Coronary artery (tissue), 2 donors: ENCODE measurements at regions not wholly inside any gene's neighbourhood (a gene's known extent, or its start where the extent isn't known, plus 50 kb on each side); places are given as distances from the start of the nearest gene placed in this dataset.

Experiments
- DNase-seq: peaks from one replicate; pipeline ENCODE4 v3.0.0-alpha.2; 2017; ENCODE audit warnings: low spot score
- H3K27ac ChIP-seq, 2 donors: fragments of 200-600 bp; sonication (generic); one replicate each; pipeline ENCODE4 v1.5.1; 2016 to 2019
- H3K4me3 ChIP-seq: fragments of 200-600 bp; sonication (generic); 2 replicates; pipeline ENCODE4 v1.5.1; 2016; ENCODE audit warnings: mild to moderate bottlenecking, moderate library complexity
- CTCF ChIP-seq: fragments of 200-600 bp; sonication (generic); IDR thresholded peaks from one replicate; pipeline ENCODE4 v1.5.1; 2019; ENCODE audit warnings: antibody characterized with exemption

DNA sequence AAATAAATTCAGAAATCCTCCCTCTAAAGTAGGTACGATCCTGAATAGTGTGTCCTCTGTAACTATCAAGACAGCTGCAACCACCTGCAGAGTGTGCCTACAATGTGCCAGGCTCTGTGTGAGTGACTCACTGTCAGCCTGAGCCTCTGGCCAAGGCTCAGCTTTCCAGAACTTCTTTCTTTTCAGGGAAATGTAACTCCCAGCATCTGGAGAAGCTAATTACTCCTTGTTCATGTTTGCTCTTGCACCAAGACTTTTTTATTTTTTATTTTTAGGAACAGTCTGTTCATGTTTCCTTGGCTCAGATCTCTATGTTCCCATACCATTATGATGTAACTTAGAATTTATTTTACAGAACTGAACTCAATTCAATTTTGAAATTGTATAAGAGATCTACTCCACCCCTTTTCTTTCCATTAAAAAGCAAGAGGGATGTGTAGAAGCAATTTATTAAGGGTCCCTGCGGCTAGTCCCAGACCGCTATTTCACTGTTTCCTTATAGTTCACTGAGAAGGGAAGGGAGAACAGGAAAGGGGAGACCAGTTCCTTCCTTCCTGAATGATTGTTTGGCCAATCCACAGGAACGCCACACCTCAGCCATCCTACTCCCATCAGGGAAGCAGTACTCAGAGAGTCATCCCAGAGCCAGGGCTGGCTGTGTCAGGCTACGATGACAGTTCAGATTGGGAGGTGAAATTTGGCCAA lies 112.4 kb upstream of the ZNF648 start:
- TF ChIP-seq CTCF: no peak
- no peak for DNase-seq
- H3K4me3 ChIP-seq: no peak overlapping the region
- H3K27ac ChIP-seq: peak overlapping the region; percentile 38 to 59

GRCh38 chr1:182172699-182173098 lies 111.2 kb upstream of the ZNF648 start:
- no peak overlapping the region for H3K27ac ChIP-seq
- DNase-seq: no peak
- H3K4me3 ChIP-seq: no peak overlapping the region
- TF ChIP-seq CTCF: no peak

- Histone ChIP-seq H3K4me3 (no peak overlapping the region), H3K27ac (peak overlapping the region in 1 of 2 donors; percentile 43)
- TF ChIP-seq CTCF: no peak
- no peak for DNase-seq
These were observed 109.5 kb upstream of the ZNF648 start for GRCh38 chr1:182170891-182171461.

DNA sequence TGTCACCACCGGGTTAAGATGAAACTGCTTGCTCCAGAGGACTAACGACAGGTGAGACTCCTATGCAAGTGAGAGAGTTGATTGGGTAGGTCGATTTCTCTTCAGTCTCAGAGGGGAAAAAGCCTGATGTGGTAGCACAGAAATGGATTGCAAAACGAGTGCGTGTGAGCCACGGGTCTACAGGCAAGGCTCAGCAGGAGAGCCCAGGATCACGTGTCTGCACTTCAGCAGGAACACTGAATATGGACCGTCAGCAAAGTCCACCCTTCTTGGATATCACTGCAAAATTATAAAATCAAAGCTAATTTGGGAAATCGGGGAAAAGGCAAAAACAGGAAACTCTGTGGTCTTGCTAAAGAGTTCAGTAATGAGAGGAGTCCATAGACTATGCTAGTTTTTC lies 107.7 kb upstream of the ZNF648 start:
- Histone ChIP-seq H3K27ac (peak overlapping the region in 1 of 2 donors; percentile 45), H3K4me3 (no peak overlapping the region)
- no peak for DNase-seq
- no peak for TF ChIP-seq CTCF

DNA sequence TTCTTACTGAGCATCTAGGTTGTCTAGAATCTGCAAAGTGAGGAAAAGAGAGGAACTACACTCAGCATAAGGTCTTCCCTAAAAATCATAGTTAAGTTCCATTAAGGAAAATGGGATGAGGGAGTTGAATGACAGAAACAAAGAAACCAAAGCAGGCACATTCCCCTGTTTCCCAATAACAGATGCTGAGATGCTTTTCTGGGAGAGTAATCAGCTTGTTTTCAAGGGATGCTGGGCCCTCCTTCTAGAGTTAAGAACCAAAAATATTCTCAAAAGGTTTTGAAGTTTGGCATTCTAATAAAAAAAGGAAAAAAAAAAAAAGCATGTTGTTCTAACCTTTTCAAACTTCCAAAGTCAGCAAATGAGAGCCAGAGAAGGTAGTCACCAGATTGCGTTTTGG lies 105.2 kb upstream of the ZNF648 start:
- H3K27ac ChIP-seq: peak overlapping the region in 1 of 2 donors; percentile 22
- no peak for TF ChIP-seq CTCF
- no peak overlapping the region for H3K4me3 ChIP-seq
- no peak for DNase-seq

- no peak for DNase-seq
- Histone ChIP-seq H3K4me3 (no peak overlapping the region), H3K27ac (peak overlapping the region in 1 of 2 donors; percentile 22)
- TF ChIP-seq CTCF: no peak
These were observed 104.8 kb upstream of the ZNF648 start for GRCh38 chr1:182166321-182166720.

- Histone ChIP-seq H3K4me3 (no peak overlapping the region), H3K27ac (peak overlapping the region in 1 of 2 donors; percentile 67)
- DNase-seq: no peak
- no peak for TF ChIP-seq CTCF
These were observed 102.8 kb upstream of the ZNF648 start for GRCh38 chr1:182164273-182164672.
